Adipocyte (in vitro differentiated cells): ENCODE measurements at regions not wholly inside any gene's neighbourhood (a gene's known extent, or its start where the extent isn't known, plus 50 kb on each side); places are given as distances from the start of the nearest gene placed in this dataset.
"Not testable (repeated sequence)": the region's sequence is repeated elsewhere in the genome, so short reads cannot be mapped to it uniquely, and the experiment has no call there.

ENCODE experiments used
- DNase-seq: peaks from one replicate; pipeline ENCODE4 v3.0.0-alpha.2; 2015; ENCODE audit warnings: low read depth
- H3K27me3 ChIP-seq: replicated peaks from 2 replicates; pipeline ENCODE4 v1.7.0; 2013; ENCODE audit warnings: mild to moderate bottlenecking, low read length, moderate library complexity; ENCODE audit not compliant: control insufficient read depth, insufficient read depth
- H3K36me3 ChIP-seq: 2 replicates; pipeline ENCODE4 v1.7.0; 2013; ENCODE audit warnings: low read length, mild to moderate bottlenecking, moderate library complexity; ENCODE audit not compliant: control insufficient read depth, insufficient read depth, severe bottlenecking
- H3K4me1 ChIP-seq: 2 replicates; pipeline ENCODE4 v1.7.0; 2013; ENCODE audit warnings: mild to moderate bottlenecking, low read length, moderate library complexity; ENCODE audit not compliant: control insufficient read depth, insufficient read depth
- H3K4me3 ChIP-seq: 2 replicates; pipeline ENCODE4 v1.7.0; 2013; ENCODE audit warnings: mild to moderate bottlenecking, low read length, moderate library complexity
- H3K9ac ChIP-seq: 2 replicates; pipeline ENCODE4 v1.7.0; 2013; ENCODE audit warnings: mild to moderate bottlenecking, low read length, moderate library complexity
- H3K9me3 ChIP-seq: 2 replicates; pipeline ENCODE4 v1.7.0; 2013; ENCODE audit warnings: mild to moderate bottlenecking, low read length, moderate library complexity; ENCODE audit not compliant: control insufficient read depth

DNA sequence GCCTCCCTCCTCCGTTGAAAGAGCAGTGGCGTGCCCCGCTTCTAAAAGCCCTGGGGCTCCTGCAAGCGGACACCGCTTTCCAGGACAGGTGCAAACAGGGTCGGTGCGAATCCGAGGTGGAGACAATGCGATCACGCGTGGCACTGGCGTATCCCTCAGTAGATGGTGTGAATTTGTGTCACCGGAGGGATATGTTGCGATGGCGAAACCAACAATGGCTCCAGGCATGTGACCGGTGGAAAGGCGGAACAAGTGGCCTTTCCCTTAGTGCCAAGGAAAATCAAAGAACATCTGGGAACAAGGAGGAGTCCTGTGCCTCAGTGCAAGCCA is 172.0 kb upstream of the ZNF337 start:
- not testable (repeated sequence) for H3K4me1 ChIP-seq, H3K9me3 ChIP-seq, H3K36me3 ChIP-seq, DNase-seq
- Histone ChIP-seq H3K4me3 (peak overlapping the region; percentile 75), H3K27me3 (peaks cover 16% of the 10 kb centered on the region), H3K9ac (peak overlapping the region; percentile 52)

DNA sequence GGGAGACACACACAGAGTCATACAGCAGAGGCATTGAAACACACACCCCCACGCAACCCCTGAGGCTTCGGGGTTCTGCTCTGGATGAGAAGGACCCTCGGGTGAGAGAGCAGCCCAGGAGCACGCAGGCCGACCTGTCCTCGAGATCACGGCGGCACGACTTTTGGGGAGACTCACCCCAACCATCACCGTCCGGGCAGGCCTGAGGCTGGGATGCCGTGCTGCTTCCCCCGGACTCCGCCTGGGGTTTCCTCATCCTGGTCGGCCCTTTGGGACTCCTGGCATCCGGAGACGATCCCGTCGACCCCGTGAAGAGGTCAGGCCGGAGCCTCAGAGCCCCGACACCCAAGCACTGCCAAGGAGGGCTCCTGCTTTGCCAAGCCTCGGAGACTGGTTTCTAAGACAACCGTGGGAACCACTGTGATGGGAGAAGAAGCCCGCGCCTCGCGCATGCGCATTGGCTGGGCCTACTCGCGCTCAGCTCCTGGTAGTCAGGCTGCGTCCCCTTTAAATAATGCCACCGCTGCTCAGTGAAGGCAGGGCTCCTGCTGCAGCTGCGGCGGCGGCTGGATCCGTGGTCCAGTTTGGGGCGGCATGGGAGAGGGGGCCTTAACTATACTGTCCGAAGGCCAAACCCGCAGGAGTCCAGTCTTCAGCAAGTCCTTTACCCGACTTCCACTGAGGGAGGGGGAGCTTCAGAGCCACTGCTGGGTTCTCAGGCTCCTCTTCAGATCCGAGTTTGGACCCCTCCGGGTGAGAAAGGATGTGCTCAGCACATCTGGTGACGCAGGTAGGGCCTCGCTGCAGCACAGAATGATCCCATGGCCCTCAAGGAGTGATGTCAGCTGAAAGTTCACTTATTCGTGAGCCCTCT is 171.4 kb upstream of the ZNF337 start:
- H3K4me1 ChIP-seq = peaks cover 9% of the 10 kb centered on the region
- peak overlapping the region; percentile 75 for H3K4me3 ChIP-seq
- peak; percentile 76 for DNase-seq
- peaks cover 16% of the 10 kb centered on the region for H3K27me3 ChIP-seq
- H3K9ac ChIP-seq = peak overlapping the region; percentile 52
- H3K36me3 ChIP-seq = no peaks in the 10 kb centered on the region
- H3K9me3 ChIP-seq = no peaks in the 10 kb centered on the region

DNA sequence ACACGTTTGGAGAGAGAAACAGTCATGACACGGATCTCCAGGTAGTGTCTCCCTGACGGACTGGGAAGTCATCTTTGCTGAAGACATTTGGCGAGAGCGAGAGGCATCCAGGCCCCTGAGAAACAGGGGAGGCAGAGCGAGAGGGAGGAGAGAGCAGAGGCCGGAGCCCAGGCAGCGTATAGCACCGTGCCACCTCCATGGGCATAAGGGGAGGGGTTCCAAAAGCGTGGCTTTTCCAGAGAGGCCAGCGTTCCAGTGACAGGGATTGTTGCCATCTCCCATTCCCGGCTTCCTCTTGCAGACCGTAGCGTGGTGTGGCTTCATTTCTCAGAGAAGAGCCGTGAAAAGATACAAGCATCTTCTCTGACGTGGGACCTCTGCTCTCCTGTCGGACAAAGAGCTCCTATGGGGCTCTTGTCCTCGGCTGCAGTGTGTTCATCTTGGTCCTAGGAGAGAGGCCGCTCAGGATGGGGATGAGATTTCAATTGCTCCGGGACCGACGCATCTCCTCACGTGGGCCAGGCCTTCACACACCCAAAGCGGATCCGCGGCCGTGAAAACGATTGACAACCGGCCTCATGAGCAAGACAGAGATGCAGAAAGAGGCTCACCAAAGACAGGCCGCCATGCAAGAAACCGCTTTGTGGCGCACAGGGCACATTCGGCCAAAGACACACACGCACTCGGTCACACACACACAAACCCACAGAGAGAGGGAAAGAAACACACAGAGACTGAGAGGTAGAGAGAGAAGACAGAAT is 170.5 kb upstream of the ZNF337 start:
- Histone ChIP-seq H3K4me1 (peaks cover 14% of the 10 kb centered on the region), H3K27me3 (peaks cover 16% of the 10 kb centered on the region)
- not testable (repeated sequence) for H3K9ac ChIP-seq, H3K4me3 ChIP-seq, DNase-seq, H3K36me3 ChIP-seq, H3K9me3 ChIP-seq

DNA sequence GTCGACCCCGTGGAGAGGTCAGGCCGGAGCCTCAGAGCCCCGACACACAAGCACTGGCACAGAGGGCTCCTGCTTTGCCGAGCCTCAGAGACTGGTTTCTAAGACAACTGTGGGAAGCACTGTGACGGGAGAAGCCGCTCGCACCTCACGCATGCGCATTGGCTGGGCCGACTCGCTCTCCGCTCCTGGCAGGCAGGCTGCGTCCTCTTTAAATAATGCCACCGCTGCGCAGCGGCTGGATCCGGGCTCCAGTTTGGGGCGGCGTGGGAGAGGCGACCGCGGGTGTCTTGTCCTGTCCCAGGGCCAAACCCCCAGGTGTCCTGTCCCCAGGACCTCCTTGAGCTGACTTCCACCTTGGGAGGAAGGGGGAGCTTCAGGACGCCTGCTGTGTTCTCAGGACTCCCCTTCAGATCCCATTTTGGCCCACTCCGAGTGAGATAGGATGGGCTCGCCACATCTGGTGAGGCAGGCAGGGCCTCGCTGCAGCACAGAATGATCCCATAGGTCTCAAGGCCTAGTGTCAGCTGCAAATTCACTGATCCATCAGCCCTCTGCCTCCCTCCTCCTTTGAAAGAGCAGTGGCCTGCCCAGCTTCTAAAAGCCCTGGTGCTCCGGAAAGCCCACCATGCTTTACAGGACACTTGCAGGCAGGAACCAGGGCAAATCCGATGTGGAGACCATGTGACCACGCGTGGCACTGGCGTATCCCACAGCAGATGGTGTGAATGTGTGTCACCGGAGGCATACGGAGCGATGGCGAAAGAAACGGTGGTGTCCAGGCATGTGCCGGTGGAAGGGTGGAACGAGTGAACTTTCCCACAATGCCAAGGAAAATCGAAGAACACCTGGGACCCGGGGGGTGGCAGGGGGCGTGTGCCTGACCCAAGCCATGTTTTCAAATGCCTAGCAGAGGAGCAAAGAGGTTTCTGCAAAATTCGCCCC is 169.3 kb upstream of the ZNF337 start:
- no peaks in the 10 kb centered on the region for H3K36me3 ChIP-seq
- peak overlapping the region; percentile 71 for H3K4me3 ChIP-seq
- peaks cover 17% of the 10 kb centered on the region for H3K27me3 ChIP-seq
- H3K4me1 ChIP-seq = peaks cover 22% of the 10 kb centered on the region
- H3K9ac ChIP-seq = peak overlapping the region; percentile 50
- H3K9me3 ChIP-seq = no peaks in the 10 kb centered on the region
- peak; percentile 89 for DNase-seq

DNA sequence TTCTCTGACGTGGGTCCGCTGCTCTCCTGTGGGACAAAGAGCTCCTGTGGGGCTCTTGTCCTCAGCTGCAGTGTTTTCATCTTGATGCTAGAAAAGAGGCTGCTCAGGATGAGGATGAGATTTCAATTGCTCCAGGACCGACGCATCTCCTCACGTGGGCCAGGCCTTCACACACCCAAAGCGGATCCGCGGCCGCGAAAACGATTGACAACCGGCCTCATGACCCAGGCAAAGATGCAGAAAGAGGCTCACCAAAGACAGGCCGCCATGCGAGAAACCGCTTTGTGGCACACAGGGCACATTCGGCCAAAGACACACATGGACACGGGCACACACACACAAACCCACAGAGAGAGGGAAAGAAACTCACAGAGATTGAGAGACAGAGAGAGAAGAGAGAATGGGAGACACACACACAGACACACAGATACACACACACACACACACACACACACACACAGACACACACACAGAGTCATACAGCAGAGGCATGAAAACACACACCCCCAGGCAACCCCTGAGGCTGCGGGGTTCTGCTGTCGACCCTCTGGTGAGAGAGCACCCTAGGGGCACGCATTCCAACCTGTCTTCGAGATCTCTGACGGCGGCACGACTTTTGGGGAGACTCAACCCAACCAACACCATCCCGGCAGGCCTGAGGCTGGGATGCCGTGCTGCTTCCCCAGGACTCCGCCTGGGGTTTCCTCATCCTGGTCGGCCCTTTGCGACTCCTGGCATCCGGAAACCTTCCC is 168.5 kb upstream of the ZNF337 start:
- not testable (repeated sequence) for H3K36me3 ChIP-seq, DNase-seq, H3K9me3 ChIP-seq
- H3K4me3 ChIP-seq = peak overlapping the region; percentile 71
- H3K4me1 ChIP-seq = peaks cover 23% of the 10 kb centered on the region
- peak overlapping the region; percentile 50 for H3K9ac ChIP-seq
- H3K27me3 ChIP-seq = peaks cover 23% of the 10 kb centered on the region

DNA sequence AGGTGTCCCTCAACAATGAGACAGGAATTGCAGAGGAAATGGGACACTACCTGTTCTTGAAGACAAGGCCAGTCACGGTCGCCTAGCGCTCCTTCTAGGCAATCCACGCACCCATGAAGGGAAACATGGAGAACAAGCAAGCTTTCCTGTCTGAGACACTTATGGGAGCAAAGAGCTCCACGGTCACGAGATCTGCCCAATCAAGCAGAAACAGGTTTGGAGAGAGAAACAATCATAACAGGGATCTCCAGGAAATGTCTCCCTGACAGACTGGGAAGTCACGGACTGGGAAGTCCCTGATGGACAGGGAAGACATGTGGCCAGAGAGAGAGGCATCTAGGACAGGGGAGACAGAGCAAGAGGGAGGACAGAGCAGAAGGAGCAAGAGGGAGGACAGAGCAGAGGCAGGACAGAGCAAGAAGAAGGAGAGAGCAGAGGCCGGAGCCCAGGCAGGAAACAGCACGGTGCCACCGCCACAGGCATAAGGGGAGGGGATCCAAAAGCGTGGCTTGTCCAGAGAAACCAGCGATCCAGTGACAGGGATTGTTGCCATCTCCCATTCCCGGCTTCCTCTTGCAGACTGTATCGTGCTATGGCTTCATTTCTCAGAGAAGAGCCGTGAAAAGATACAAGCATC is 167.8 kb upstream of the ZNF337 start:
- H3K27me3 ChIP-seq = peaks cover 24% of the 10 kb centered on the region

DNA sequence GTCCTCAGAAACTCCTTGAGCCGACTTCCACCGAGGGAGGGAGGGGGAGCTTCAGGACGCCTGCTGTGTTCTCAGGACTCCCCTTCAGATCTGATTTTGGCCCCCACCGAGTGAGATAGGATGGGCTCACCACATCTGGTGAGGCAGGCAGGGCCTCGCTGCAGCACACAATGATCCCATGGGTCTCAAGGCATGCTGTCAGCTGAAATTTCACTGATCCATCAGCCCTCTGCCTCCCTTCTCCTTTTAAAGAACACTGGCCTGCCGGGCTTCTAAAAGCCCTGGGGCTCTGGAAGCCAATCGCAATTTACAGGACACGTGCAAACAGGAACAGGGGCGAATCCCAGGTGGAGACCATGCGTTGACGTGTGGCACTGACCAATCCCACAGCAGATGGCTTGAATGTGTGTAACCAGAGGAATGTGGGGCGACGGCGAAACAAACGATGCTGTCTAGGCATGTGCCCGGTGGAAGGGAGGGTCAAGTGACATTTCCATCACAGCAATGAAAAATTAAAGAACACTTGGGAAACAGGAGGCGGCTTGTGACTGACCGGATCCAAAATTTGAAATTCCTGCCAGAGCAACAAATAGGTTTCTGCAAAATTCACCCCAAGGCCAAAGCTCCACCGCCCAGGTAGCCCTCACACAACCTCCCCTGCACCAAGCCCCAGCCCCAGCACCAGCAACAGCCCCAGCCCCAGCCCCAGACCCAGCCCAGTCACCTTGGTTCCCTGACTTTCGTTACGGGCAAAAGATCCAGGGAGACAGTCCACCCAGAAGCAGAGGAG is 167.1 kb upstream of the ZNF337 start:
- H3K36me3 ChIP-seq = no peaks in the 10 kb centered on the region
- peaks cover 31% of the 10 kb centered on the region for H3K27me3 ChIP-seq
- H3K9me3 ChIP-seq = no peaks in the 10 kb centered on the region
- peak overlapping the region; percentile 41 for H3K9ac ChIP-seq
- DNase-seq = no peak
- peaks cover 27% of the 10 kb centered on the region for H3K4me1 ChIP-seq
- peak overlapping the region; percentile 69 for H3K4me3 ChIP-seq

More for the DNA sequence above, 167.8 kb upstream of the ZNF337 start:
- H3K36me3 ChIP-seq = no peaks in the 10 kb centered on the region
- H3K9ac ChIP-seq = no peak overlapping the region
- DNase-seq = no peak
- peaks cover 27% of the 10 kb centered on the region for H3K4me1 ChIP-seq
- no peak overlapping the region for H3K4me3 ChIP-seq
- H3K9me3 ChIP-seq = no peaks in the 10 kb centered on the region

DNA sequence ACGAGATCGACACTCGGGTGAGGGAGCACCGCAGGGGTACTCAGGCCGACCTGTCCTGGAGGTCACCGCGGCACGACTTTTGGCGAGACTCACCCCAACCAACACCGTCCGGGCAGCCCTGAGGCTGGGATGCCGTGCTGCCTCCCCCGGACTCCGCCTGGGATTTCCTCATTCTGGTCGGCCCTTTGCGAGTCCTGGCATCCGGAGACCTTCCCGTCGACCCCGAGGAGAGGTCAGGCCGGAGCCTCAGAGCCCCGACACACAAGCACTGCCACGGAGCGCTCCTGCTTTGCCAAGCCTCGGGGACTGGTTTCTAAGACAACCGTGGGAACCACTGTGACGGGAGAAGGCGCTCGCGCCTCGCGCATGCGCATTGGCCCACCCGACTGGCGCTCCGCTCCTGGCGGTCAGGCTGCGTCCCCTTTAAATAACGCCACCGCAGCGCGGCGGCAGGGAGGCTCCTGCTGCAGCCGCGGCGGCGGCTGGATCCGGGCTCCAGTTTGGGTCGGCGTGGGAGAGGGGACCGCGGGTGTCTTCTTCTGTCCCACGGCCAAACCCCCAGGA is 166.4 kb upstream of the ZNF337 start:
- H3K36me3 ChIP-seq, H3K9me3 ChIP-seq: not testable (repeated sequence)
- H3K4me3 ChIP-seq = peak overlapping the region; percentile 69
- peak; percentile 94 for DNase-seq
- peaks cover 27% of the 10 kb centered on the region for H3K4me1 ChIP-seq
- H3K27me3 ChIP-seq = peaks cover 35% of the 10 kb centered on the region
- peak overlapping the region; percentile 41 for H3K9ac ChIP-seq

DNA sequence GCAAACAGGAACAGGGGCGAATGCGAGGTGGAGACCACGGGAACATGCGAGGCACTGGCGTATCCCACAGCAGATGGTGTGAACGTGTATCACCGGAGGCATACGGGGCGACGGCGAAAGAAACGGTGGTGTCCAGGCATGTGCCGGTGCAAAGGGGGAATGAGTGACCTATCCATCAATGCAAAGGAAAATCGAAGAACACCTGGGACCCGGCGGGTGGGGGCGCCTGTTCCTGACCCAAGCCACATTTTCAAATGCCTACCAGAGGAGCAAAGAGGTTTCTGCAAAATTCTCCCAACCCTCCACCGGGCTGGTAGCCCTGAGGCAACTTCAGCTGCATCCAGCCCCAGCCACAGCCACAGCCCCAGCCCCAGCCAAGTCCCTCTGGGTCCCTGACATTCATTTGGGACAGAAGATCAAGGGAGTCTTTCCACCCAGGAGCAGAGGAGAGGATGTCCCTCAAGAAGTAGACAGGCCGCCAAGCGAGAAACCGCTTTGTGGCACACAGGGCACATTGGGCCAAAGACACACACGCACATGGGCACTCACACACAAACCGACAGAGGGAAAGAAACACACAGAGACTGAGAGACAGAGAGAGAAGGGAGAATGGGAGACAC is 164.0 kb upstream of the ZNF337 start:
- no peak for DNase-seq
- Histone ChIP-seq H3K4me3 (peak overlapping the region; percentile 78), H3K27me3 (peaks cover 30% of the 10 kb centered on the region), H3K9me3 (no peaks in the 10 kb centered on the region), H3K4me1 (peaks cover 27% of the 10 kb centered on the region), H3K9ac (no peak overlapping the region), H3K36me3 (no peaks in the 10 kb centered on the region)
